Suprapubic skin (tissue), 4 donors: ENCODE measurements at regions not wholly inside any gene's neighbourhood (a gene's known extent, or its start where the extent isn't known, plus 50 kb on each side); places are given as distances from the start of the nearest gene placed in this dataset.

Experiments used
- DNase-seq, 2 donors: peaks; one replicate each; pipeline ENCODE4 v3.0.0-alpha.2; 2019; ENCODE audit warnings: low spot score in 2 of 2
- H3K27ac ChIP-seq: fragments of 200-600 bp; sonication (generic); one replicate; pipeline ENCODE4 v1.5.1; 2019
- H3K27me3 ChIP-seq: fragments of 200-600 bp; sonication (generic); one replicate; pipeline ENCODE4 v1.5.1; 2019
- H3K36me3 ChIP-seq: fragments of 200-600 bp; sonication (generic); one replicate; pipeline ENCODE4 v1.5.1; 2019
- H3K4me1 ChIP-seq: fragments of 200-600 bp; sonication (generic); one replicate; pipeline ENCODE4 v1.5.1; 2019
- H3K4me3 ChIP-seq: fragments of 200-600 bp; sonication (generic); one replicate; pipeline ENCODE4 v1.5.1; 2019; ENCODE audit warnings: mild to moderate bottlenecking
- H3K9me3 ChIP-seq: fragments of 200-600 bp; sonication (generic); one replicate; pipeline ENCODE4 v1.5.1; 2019
- EP300 ChIP-seq: sonication (generic); formaldehyde crosslinking; IDR thresholded peaks from one replicate; pipeline ENCODE4 v1.6.1; 2017; ENCODE audit warnings: antibody characterized with exemption
- POLR2A ChIP-seq, 2 donors: fragments of 450-650 bp; IDR thresholded peaks; one replicate each; pipeline ENCODE4 v1.6.1; 2017; ENCODE audit warnings: antibody characterized with exemption in 2 of 2, mild to moderate bottlenecking in 2 of 2, moderate library complexity in 2 of 2
- POLR2AphosphoS5 ChIP-seq, 3 donors: sonication (generic); formaldehyde crosslinking; IDR thresholded peaks; one replicate each; pipeline ENCODE4 v1.6.1; 2017; ENCODE audit warnings: antibody characterized with exemption in 3 of 3
- WGBS: methylation state at CpG from one replicate; pipeline ENCODE4 v1.1.5; 2018; 5-methylcytosine and 5-hydroxymethylcytosine counted together
- TF ChIP-seq, protein P1 (sequence below), 2 donors: fragments of 200-600 bp in 1 of 2; fragments of 450-650 bp in 1 of 2; sonication (generic) in 1 of 2; IDR thresholded peaks; one replicate each; pipeline ENCODE4 v1.5.1; 2016 to 2019; ENCODE audit warnings: antibody characterized with exemption in 2 of 2, mild to moderate bottlenecking in 1 of 2, moderate library complexity in 1 of 2

DNA sequence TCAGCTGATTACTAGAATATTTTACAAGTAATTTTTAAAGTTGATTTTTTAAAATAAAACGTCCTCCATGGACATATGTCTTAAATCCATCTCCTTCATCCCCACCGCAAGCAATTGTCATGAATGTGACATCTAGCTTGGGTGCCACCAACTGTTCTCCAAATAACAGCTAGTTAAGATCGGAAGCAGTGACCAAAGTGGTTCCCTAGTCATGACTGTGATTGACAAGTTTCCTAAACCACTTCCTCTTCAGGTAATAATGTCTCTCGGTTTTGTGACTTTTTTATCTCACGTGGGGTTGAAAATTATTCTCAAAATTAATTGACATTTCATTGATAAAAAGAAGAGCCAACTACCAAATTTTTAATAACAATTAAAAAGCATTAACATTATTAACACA is 135.3 kb upstream of the MIR17HG start:
- Histone ChIP-seq H3K9me3 (peaks cover 3% of the 10 kb centered on the region), H3K4me3 (no peak overlapping the region), H3K36me3 (no peaks in the 10 kb centered on the region), H3K27me3 (no peaks in the 10 kb centered on the region), H3K27ac (no peak overlapping the region), H3K4me1 (no peaks in the 10 kb centered on the region)
- TF ChIP-seq EP300 (no peak), POLR2AphosphoS5 (IDR thresholded peaks at IDR 0.05) (no peak), POLR2A (IDR thresholded peaks at IDR 0.05) (no peak)
- TF ChIP-seq, protein P1, sequence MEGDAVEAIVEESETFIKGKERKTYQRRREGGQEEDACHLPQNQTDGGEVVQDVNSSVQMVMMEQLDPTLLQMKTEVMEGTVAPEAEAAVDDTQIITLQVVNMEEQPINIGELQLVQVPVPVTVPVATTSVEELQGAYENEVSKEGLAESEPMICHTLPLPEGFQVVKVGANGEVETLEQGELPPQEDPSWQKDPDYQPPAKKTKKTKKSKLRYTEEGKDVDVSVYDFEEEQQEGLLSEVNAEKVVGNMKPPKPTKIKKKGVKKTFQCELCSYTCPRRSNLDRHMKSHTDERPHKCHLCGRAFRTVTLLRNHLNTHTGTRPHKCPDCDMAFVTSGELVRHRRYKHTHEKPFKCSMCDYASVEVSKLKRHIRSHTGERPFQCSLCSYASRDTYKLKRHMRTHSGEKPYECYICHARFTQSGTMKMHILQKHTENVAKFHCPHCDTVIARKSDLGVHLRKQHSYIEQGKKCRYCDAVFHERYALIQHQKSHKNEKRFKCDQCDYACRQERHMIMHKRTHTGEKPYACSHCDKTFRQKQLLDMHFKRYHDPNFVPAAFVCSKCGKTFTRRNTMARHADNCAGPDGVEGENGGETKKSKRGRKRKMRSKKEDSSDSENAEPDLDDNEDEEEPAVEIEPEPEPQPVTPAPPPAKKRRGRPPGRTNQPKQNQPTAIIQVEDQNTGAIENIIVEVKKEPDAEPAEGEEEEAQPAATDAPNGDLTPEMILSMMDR (IDR thresholded peaks at IDR 0.05): no peak
- 62% methylated on average over 5 of the region's 5 CpGs for WGBS
- no peak for DNase-seq

DNA sequence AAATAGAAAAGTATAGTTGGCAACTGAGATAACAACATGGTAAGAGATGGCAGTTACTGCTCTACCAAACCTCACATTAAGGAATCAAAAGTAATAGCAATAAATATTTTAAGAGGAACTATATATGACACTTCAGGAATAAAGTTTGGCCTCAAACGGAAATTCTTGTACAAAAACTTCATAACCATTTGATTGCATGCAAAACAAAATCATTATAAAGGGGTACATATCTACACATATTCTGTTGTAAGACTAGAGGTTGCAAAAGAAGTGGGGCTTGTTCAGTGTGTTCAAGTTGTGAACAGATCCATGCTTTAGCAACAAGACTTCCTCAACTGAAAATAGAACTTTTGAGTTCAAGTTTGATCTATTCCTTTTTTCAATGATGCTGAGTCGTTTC is 133.5 kb upstream of the MIR17HG start:
- Histone ChIP-seq H3K9me3 (peaks cover 3% of the 10 kb centered on the region), H3K4me3 (no peak overlapping the region), H3K4me1 (no peaks in the 10 kb centered on the region), H3K27me3 (no peaks in the 10 kb centered on the region), H3K36me3 (no peaks in the 10 kb centered on the region), H3K27ac (no peak overlapping the region)
- no peak for DNase-seq
- WGBS: 38% methylated on average over 2 of the region's 2 CpGs
- TF ChIP-seq, protein P1 (IDR thresholded peaks at IDR 0.05): no peak
- TF ChIP-seq POLR2AphosphoS5 (IDR thresholded peaks at IDR 0.05) (no peak), POLR2A (IDR thresholded peaks at IDR 0.05) (no peak), EP300 (no peak)

DNA sequence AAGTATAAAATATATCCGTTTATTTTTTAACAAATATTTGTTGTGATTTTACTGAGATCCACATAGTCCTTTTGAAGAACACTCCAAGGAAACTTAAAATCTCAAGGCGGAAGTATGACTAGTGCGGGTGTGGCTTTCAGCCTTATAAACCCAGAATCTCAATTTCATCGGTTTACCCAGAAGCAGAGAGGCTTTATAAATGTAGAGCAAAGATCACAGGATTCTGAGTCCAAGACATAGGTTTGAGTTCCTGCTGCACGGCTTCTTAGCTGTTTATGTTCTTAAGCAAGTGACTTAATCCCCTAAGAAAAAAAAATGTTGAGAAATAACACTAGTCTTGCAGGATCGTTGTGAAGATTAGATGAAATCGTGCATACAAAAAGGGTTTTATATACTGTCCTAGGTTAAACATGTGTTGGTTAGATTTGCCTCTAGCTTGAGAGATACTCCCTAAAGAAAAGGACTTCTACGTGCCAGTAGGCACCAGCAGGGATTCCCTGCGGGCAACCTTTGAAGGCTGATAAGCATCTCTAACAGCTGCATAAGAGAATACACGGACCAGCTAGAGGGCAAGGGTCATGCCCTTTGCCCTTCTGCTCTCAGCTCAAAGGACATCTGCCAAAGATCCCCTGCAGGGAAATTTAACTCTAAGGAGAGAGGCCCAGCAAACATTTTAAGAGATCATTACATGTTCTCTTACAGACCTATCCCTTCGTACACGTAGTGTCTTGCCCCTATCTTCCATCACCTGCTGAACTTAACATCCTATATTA is 130.4 kb upstream of the MIR17HG start:
- H3K4me3 ChIP-seq: no peak overlapping the region
- no peaks in the 10 kb centered on the region for H3K9me3 ChIP-seq
- no peak overlapping the region for H3K27ac ChIP-seq
- no peaks in the 10 kb centered on the region for H3K4me1 ChIP-seq
- no peaks in the 10 kb centered on the region for H3K27me3 ChIP-seq
- TF ChIP-seq EP300: no peak
- TF ChIP-seq POLR2AphosphoS5 (IDR thresholded peaks at IDR 0.05): no peak
- DNase-seq: no peak
- 40% methylated on average over 12 of the region's 12 CpGs for WGBS
- H3K36me3 ChIP-seq: no peaks in the 10 kb centered on the region

DNA sequence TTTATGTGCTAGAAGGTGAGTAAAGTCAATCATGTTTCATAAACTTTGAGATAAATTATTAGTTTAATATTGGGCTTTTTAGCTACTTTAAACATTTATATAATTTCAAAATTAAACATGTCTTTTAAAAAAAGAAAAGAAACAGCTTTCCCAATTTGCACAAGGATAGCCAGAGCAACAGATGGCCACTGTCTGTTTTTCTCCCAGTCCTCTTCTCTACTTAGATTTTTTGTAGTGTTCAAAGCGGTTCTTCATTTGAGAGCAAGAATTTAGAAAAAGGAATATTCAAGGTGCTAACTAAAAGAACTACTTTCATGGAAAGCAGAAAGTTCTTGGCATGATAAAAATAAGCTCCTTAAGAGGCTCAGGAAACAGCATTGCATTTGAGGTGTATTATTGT is 128.3 kb upstream of the MIR17HG start:
- no peak overlapping the region for H3K27ac ChIP-seq
- no peaks in the 10 kb centered on the region for H3K4me1 ChIP-seq
- H3K4me3 ChIP-seq: no peak overlapping the region
- 86% methylated on average over 1 of the region's 1 CpG for WGBS
- no peaks in the 10 kb centered on the region for H3K36me3 ChIP-seq
- no peaks in the 10 kb centered on the region for H3K9me3 ChIP-seq
- H3K27me3 ChIP-seq: no peaks in the 10 kb centered on the region
- DNase-seq: no peak
- TF ChIP-seq POLR2A (IDR thresholded peaks at IDR 0.05): no peak
- TF ChIP-seq, protein P1 (IDR thresholded peaks at IDR 0.05): no peak
- TF ChIP-seq POLR2AphosphoS5 (IDR thresholded peaks at IDR 0.05): no peak
- no peak for TF ChIP-seq EP300

DNA sequence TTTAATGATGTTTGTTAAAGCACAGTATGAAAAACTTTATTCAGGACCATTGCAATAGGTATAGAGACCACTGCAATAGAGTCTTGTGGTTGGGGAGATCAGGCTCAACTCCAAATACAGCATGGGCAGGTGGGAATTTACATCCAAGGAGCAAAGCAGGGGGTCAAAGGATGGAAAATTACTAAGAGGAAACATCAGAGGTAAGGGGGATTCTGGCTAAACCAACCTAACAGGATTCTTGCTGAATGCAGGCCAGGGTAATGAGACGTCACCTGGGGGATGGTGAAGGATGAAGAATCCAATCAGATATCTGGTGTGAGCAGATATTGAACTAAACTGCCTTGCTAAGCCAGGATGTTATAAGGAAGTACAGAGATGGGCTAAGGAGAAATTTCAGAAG is 126.6 kb upstream of the MIR17HG start:
- no peaks in the 10 kb centered on the region for H3K27me3 ChIP-seq
- no peak overlapping the region for H3K27ac ChIP-seq
- TF ChIP-seq EP300: no peak
- TF ChIP-seq POLR2AphosphoS5 (IDR thresholded peaks at IDR 0.05): no peak
- TF ChIP-seq POLR2A (IDR thresholded peaks at IDR 0.05): no peak
- TF ChIP-seq, protein P1 (IDR thresholded peaks at IDR 0.05): no peak
- H3K4me1 ChIP-seq: no peaks in the 10 kb centered on the region
- no peak for DNase-seq
- 52% methylated on average over 1 of the region's 1 CpG for WGBS
- H3K9me3 ChIP-seq: no peaks in the 10 kb centered on the region
- H3K36me3 ChIP-seq: no peaks in the 10 kb centered on the region
- no peak overlapping the region for H3K4me3 ChIP-seq
